Osteocyte (in vitro differentiated cells): ENCODE measurements at regions not wholly inside any gene's neighbourhood (a gene's known extent, or its start where the extent isn't known, plus 50 kb on each side); places are given as distances from the start of the nearest gene placed in this dataset.

Source experiments
- DNase-seq: peaks from one replicate; pipeline ENCODE4 v3.0.0; 2021; ENCODE audit warnings: mixed read lengths; ENCODE audit not compliant: unreplicated experiment; ENCODE audit errors: extremely low spot score
- H3K27ac Mint-ChIP-seq: one replicate; pipeline ENCODE4 v1.8.0; 2021; ENCODE audit warnings: mild to moderate bottlenecking, mixed read lengths; ENCODE audit not compliant: unreplicated experiment
- H3K27me3 Mint-ChIP-seq: one replicate; pipeline ENCODE4 v1.8.0; 2021; ENCODE audit warnings: mixed read lengths; ENCODE audit not compliant: unreplicated experiment
- H3K36me3 Mint-ChIP-seq: one replicate; pipeline ENCODE4 v1.8.0; 2021; ENCODE audit warnings: mixed read lengths; ENCODE audit not compliant: unreplicated experiment
- H3K4me1 Mint-ChIP-seq: one replicate; pipeline ENCODE4 v1.8.0; 2021; ENCODE audit warnings: mixed read lengths; ENCODE audit not compliant: unreplicated experiment
- H3K4me3 Mint-ChIP-seq: one replicate; pipeline ENCODE4 v1.8.0; 2021; ENCODE audit warnings: mild to moderate bottlenecking, moderate library complexity, mixed read lengths; ENCODE audit not compliant: unreplicated experiment
- H3K9me3 Mint-ChIP-seq: one replicate; pipeline ENCODE4 v1.8.0; 2021; ENCODE audit warnings: mixed read lengths; ENCODE audit not compliant: unreplicated experiment
- TF ChIP-seq, protein P1 (sequence below): fragments of 200-600 bp; sonication (generic); IDR thresholded peaks from 2 replicates; pipeline ENCODE4 v1.5.0; 2021; ENCODE audit warnings: antibody characterized with exemption, mild to moderate bottlenecking, moderate library complexity

DNA sequence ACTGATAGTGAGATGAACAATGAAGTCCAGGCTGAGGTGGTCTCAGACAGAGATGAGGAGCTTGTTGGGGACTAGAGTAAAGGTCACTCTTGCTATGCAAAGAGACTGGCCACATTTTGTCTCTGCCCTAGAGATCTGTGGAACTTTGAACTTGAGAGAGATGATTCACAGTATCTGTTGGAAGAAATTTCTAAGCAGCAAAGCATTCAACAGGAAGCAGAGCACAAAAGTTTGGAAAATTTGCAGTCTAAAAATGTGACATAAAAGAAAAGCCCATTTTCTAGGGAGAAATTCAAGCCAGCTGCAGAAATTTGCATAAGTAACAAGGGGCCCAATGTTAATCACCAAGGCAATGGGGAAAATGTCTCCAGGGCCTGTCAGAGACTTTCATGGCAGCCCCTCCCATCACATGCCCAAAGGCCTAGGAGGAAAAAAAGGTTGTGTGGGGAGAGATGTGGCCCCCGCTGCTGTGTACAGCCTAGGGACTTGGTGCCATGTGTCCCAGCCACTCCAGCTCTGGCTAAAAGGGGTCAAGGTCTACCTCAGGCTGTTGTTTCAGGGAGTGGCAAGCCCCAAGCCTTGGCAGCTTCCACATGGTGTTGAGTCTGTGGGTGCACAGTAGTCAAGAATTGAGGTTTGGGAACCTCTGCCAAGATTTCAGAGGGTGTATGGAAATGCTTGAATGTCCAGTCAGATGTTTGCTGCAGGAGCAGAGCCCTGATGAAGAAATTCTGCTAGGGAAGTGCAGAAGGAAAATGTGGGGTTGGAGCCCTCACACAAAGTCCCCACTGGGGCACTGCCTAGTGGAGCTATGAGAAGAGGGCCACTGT lies 262.8 kb downstream of the DKK2 start:
- peaks cover 24% of the 10 kb centered on the region for H3K27me3 Mint-ChIP-seq
- DNase-seq = no peak
- TF ChIP-seq, protein P1, sequence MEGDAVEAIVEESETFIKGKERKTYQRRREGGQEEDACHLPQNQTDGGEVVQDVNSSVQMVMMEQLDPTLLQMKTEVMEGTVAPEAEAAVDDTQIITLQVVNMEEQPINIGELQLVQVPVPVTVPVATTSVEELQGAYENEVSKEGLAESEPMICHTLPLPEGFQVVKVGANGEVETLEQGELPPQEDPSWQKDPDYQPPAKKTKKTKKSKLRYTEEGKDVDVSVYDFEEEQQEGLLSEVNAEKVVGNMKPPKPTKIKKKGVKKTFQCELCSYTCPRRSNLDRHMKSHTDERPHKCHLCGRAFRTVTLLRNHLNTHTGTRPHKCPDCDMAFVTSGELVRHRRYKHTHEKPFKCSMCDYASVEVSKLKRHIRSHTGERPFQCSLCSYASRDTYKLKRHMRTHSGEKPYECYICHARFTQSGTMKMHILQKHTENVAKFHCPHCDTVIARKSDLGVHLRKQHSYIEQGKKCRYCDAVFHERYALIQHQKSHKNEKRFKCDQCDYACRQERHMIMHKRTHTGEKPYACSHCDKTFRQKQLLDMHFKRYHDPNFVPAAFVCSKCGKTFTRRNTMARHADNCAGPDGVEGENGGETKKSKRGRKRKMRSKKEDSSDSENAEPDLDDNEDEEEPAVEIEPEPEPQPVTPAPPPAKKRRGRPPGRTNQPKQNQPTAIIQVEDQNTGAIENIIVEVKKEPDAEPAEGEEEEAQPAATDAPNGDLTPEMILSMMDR = no peak
- H3K36me3 Mint-ChIP-seq = no peaks in the 10 kb centered on the region
- no peaks in the 10 kb centered on the region for H3K4me1 Mint-ChIP-seq
- peaks cover 26% of the 10 kb centered on the region for H3K9me3 Mint-ChIP-seq
- H3K27ac Mint-ChIP-seq = no peak overlapping the region
- H3K4me3 Mint-ChIP-seq = no peak overlapping the region

DNA sequence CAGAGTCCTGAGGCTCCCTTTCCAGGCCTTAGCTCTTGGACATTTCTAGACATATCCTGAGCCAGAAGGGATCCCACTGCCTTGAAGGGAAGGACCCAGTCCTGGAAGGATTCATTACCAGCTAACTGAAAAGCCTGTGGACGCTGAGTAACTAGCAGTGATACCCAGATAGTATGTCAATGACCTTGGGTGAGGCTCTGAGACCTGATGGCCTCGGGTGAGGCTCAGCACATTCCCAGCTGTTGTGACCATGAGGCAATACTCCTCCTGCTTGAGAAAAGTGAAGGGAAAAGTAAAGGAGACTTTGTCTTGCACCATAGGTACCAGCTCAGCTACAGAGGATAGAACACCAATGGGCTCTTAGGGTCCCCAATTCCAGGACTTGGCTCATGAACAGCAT lies 268.1 kb downstream of the DKK2 start:
- peaks cover 11% of the 10 kb centered on the region for H3K4me1 Mint-ChIP-seq
- peaks cover 11% of the 10 kb centered on the region for H3K27me3 Mint-ChIP-seq
- TF ChIP-seq, protein P1 = no peak
- H3K9me3 Mint-ChIP-seq = peaks cover 22% of the 10 kb centered on the region
- DNase-seq = no peak
- no peak overlapping the region for H3K27ac Mint-ChIP-seq
- no peak overlapping the region for H3K4me3 Mint-ChIP-seq
- no peaks in the 10 kb centered on the region for H3K36me3 Mint-ChIP-seq

DNA sequence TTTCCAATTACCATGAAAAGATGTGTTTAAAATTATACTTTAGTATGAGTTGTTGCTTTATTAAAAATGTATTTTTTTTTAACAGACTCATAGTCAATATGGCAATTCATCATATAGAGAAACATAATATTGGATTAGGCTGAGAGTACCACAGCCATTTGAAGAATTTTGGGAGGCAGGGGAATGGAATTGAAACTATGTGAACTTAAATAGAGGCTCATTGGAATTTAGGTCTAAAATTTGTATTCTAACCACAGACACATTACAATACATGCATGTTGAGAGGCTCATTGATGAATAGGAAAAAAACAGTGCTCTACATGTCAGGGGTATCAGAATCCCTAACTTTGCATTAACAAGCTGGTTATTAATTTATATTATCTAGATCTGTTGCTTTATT lies 269.6 kb downstream of the DKK2 start:
- Mint-ChIP-seq H3K27ac (no peak overlapping the region), H3K36me3 (no peaks in the 10 kb centered on the region), H3K4me3 (no peak overlapping the region), H3K9me3 (peaks cover 22% of the 10 kb centered on the region), H3K4me1 (peaks cover 15% of the 10 kb centered on the region), H3K27me3 (peaks cover 5% of the 10 kb centered on the region)
- TF ChIP-seq, protein P1 = no peak
- DNase-seq = no peak

DNA sequence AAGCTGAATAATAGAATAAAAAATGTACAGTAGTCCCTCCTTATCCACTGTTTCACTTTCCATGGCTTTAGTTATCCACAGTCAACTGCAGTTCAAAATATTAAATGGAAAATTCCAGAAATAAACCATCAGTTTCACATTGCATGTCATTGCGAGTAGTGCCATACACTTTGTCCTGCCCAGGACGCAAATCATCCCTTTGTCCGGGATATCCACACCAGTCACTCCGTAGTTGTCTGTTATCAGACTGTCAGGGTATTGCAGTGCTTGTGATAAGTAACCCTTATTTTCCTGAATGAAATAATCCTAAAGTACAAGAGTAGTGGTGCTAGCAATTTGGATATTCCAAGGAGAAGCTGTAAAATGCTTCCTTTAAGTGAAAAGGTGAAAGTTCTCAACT lies 271.3 kb downstream of the DKK2 start:
- Mint-ChIP-seq H3K36me3 (no peaks in the 10 kb centered on the region), H3K27ac (no peak overlapping the region), H3K27me3 (peaks cover 7% of the 10 kb centered on the region), H3K4me1 (peaks cover 15% of the 10 kb centered on the region), H3K4me3 (no peak overlapping the region), H3K9me3 (peaks cover 15% of the 10 kb centered on the region)
- TF ChIP-seq, protein P1 = no peak
- DNase-seq = no peak

DNA sequence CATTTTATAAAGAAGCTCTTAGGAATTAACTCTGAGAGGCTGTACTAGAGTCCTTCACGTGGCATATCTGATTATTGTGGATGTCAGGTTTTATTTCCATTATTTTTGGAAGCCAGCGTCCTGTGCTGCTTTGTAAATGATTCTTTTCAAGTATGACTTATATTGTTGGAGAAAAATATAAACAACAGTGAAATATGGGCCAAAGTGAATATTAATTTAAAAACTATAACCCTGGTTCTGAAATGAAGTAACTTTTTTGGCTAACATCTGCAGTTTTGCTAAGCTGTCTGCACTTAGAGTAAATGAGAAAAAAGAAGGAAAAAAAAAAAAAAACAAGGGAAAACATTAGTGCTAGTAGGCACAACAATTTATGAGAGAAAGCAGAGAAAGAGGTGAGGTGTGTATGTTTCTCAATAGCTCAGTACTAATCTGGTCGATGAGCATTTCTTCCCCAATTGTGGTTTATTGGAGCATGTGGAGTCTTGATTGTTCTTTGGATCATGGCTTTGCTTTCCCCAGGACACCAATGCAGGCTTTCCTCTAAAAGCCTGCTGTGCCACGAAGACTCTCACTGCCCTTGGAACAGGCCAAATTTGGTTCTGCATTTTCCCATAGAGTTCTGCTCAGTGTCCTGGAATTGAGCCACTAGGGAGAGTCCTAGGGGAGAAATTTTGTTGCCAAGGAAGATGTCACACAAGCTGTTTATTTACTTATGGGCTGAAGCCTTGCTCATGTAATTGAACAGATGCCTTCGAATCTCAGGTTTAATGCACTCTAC lies 273.3 kb downstream of the DKK2 start:
- H3K36me3 Mint-ChIP-seq = no peaks in the 10 kb centered on the region
- peaks cover 11% of the 10 kb centered on the region for H3K27me3 Mint-ChIP-seq
- H3K27ac Mint-ChIP-seq = no peak overlapping the region
- H3K4me1 Mint-ChIP-seq = peaks cover 15% of the 10 kb centered on the region
- H3K4me3 Mint-ChIP-seq = no peak overlapping the region
- TF ChIP-seq, protein P1 = no peak
- DNase-seq = no peak
- H3K9me3 Mint-ChIP-seq = peaks cover 5% of the 10 kb centered on the region
